K562 (cell line): ENCODE measurements at regions not wholly inside any gene's neighbourhood (a gene's known extent, or its start where the extent isn't known, plus 50 kb on each side); places are given as distances from the start of the nearest gene placed in this dataset.

Experiments
- FOXM1 ChIP-seq, 2 experiments: fragments of 450-650 bp in 1 of 2; sonication (generic) in 1 of 2; formaldehyde crosslinking in 1 of 2; IDR thresholded peaks; 2 replicates each; pipeline versions ENCODE4 v1.6.1 to v1.9.0; 2017 to 2022; ENCODE audit warnings: low read depth in 2 of 2, mild to moderate bottlenecking in 2 of 2, missing genetic modification reagents in 1 of 2, moderate library complexity in 1 of 2
- KDM2B ChIP-seq: fragments of 250-450 bp; sonication (Bioruptor Pico); IDR thresholded peaks from 2 replicates; pipeline ENCODE4 v1.8.0; 2021; ENCODE audit warnings: mild to moderate bottlenecking, moderate library complexity
- KDM4B ChIP-seq, 2 experiments: fragments of 450-650 bp in 1 of 2; sonication (generic) in 1 of 2; IDR thresholded peaks; 2 replicates each; pipeline ENCODE4 v1.6.1; 2016 to 2017; ENCODE audit warnings: borderline replicate concordance in 2 of 2, antibody characterized with exemption in 1 of 2, low read depth in 1 of 2, mild to moderate bottlenecking in 1 of 2
- NCOA4 ChIP-seq: fragments of 450-650 bp; IDR thresholded peaks from 2 replicates; pipeline ENCODE4 v1.6.1; 2018; ENCODE audit warnings: mild to moderate bottlenecking; ENCODE audit not compliant: partially characterized antibody
- NCOR1 ChIP-seq: fragments of 450-650 bp; IDR thresholded peaks from 2 replicates; pipeline ENCODE4 v1.6.1; 2016; ENCODE audit warnings: mild to moderate bottlenecking, moderate library complexity
- PHB ChIP-seq: fragments of 250-450 bp; sonication (Bioruptor Pico); IDR thresholded peaks from 2 replicates; pipeline ENCODE4 v1.5.0; 2021
- TGIF2 ChIP-seq: sonication (generic); formaldehyde crosslinking; IDR thresholded peaks from 2 replicates; pipeline ENCODE4 v1.8.1; 2022; ENCODE audit warnings: mild to moderate bottlenecking, missing genetic modification reagents, moderate library complexity
- ZBTB40 ChIP-seq, 2 experiments: fragments of 450-650 bp in 1 of 2; sonication (generic) in 1 of 2; formaldehyde crosslinking in 1 of 2; IDR thresholded peaks; 2 replicates each; pipeline versions ENCODE4 v1.7.1 to v1.9.0; 2016 to 2022; ENCODE audit warnings: inconsistent platforms in 1 of 2, mild to moderate bottlenecking in 1 of 2, missing genetic modification reagents in 1 of 2
- ZNF224 ChIP-seq: sonication (generic); formaldehyde crosslinking; IDR thresholded peaks from 2 replicates; pipeline ENCODE4 v1.8.0; 2022; ENCODE audit warnings: mild to moderate bottlenecking, missing genetic modification reagents
- ZNF561 ChIP-seq: fragments of 450-650 bp; formaldehyde crosslinking; conservative IDR thresholded peaks from 2 replicates; pipeline ENCODE4 v1.4.0; 2020; ENCODE audit warnings: mild to moderate bottlenecking, moderate library complexity
- ZNF609 ChIP-seq: sonication (generic); formaldehyde crosslinking; IDR thresholded peaks from 2 replicates; pipeline ENCODE4 v1.8.1; 2023; ENCODE audit warnings: missing genetic modification reagents, mild to moderate bottlenecking, borderline replicate concordance
- ZNF75A ChIP-seq: fragments of 450-650 bp; formaldehyde crosslinking; IDR thresholded peaks from 2 replicates; pipeline ENCODE4 v1.4.0; 2020; ENCODE audit warnings: mild to moderate bottlenecking

GRCh38 chr16:85327731-85328675 is 215.7 kb upstream of the CIBAR2 start (continued):
- TF ChIP-seq ZBTB40 (IDR thresholded peaks at IDR 0.05) = 0 out of 2 replicates have a peak, but pooled peaks have one; percentile 28
- TF ChIP-seq ZBTB40 (CRISPR knock-in tag; IDR thresholded peaks at IDR 0.05) = no peak
- TF ChIP-seq NCOR1 = peak; percentile 79
- no peak for TF ChIP-seq ZNF561 (CRISPR knock-in tag)
- TF ChIP-seq KDM2B (CRISPR knock-in tag) = no peak
- no peak for TF ChIP-seq PHB (CRISPR knock-in tag)
- no peak for TF ChIP-seq NCOA4
- no peak for TF ChIP-seq ZNF224 (CRISPR knock-in tag)
- TF ChIP-seq ZNF75A (CRISPR knock-in tag) = no peak
- TF ChIP-seq TGIF2 (CRISPR knock-in tag) = no peak
- TF ChIP-seq ZNF609 (CRISPR knock-in tag) = no peak
- TF ChIP-seq KDM4B (IDR thresholded peaks at IDR 0.05; ENCODE audit: borderline replicate concordance in 2 of 2, low read depth in 1 of 2) = peak in 1 of 2 experiments; percentile 73; a peak in 1 of 4 replicates
- no peak; the same call in 1 of the 2 replicates for TF ChIP-seq FOXM1 (IDR thresholded peaks at IDR 0.05; ENCODE audit: low read depth)
- TF ChIP-seq FOXM1 (CRISPR knock-in tag; IDR thresholded peaks at IDR 0.05; ENCODE audit: low read depth) = no peak
